GOT3 (cell line): ENCODE measurements at regions not wholly inside any gene's neighbourhood (a gene's known extent, or its start where the extent isn't known, plus 50 kb on each side); places are given as distances from the start of the nearest gene placed in this dataset.
"Not testable (repeated sequence)": the region's sequence is repeated elsewhere in the genome, so short reads cannot be mapped to it uniquely, and the experiment has no call there.

Source experiments
- DNase-seq: peaks from one replicate; lab custom pipeline; 2025; ENCODE audit warnings: mixed read lengths; lab: John Stamatoyannopoulos, UW

GRCh38 chr5:85849411-85849810 lies 768.3 kb upstream of the COX7C start:
- no peak for DNase-seq

- no peak for DNase-seq
These were observed 752.4 kb upstream of the COX7C start for GRCh38 chr5:85865296-85865695.

- no peak for DNase-seq
These were observed 749.7 kb upstream of the COX7C start for GRCh38 chr5:85868070-85868469.

GRCh38 chr5:85893996-85894395 lies 723.7 kb upstream of the COX7C start:
- DNase-seq: no peak

GRCh38 chr5:85896514-85896913 lies 721.2 kb upstream of the COX7C start:
- no peak for DNase-seq

- DNase-seq: no peak
These were observed 711.3 kb upstream of the COX7C start for GRCh38 chr5:85906460-85906859.

GRCh38 chr5:85910335-85910734 lies 707.4 kb upstream of the COX7C start:
- DNase-seq: no peak

GRCh38 chr5:85920984-85921383 lies 696.8 kb upstream of the COX7C start:
- no peak for DNase-seq

GRCh38 chr5:85921590-85921989 lies 696.2 kb upstream of the COX7C start:
- no peak for DNase-seq

- DNase-seq: no peak
These were observed 690.1 kb upstream of the COX7C start for GRCh38 chr5:85927632-85928031.

- no peak for DNase-seq
These were observed 688.0 kb upstream of the COX7C start for GRCh38 chr5:85929713-85930112.

GRCh38 chr5:85931220-85931619 lies 686.5 kb upstream of the COX7C start:
- no peak for DNase-seq

GRCh38 chr5:85938201-85938600 lies 679.5 kb upstream of the COX7C start:
- no peak for DNase-seq

GRCh38 chr5:85951707-85952210 lies 666.0 kb upstream of the COX7C start:
- no peak for DNase-seq

- DNase-seq: no peak
These were observed 665.1 kb upstream of the COX7C start for GRCh38 chr5:85952680-85953079.

GRCh38 chr5:85967681-85968080 lies 650.1 kb upstream of the COX7C start:
- no peak for DNase-seq

GRCh38 chr5:85972539-85972938 lies 645.2 kb upstream of the COX7C start:
- no peak for DNase-seq

GRCh38 chr5:85985167-85985566 lies 632.6 kb upstream of the COX7C start:
- no peak for DNase-seq

- DNase-seq: no peak
These were observed 626.7 kb upstream of the COX7C start for GRCh38 chr5:85990998-85991397.

- not testable (repeated sequence) for DNase-seq
These were observed 623.1 kb upstream of the COX7C start for GRCh38 chr5:85994653-85995052.

- no peak for DNase-seq
These were observed 619.1 kb upstream of the COX7C start for GRCh38 chr5:85998656-85999055.

GRCh38 chr5:86008293-86008692 lies 609.4 kb upstream of the COX7C start:
- no peak for DNase-seq

- no peak for DNase-seq
These were observed 609.0 kb upstream of the COX7C start for GRCh38 chr5:86008704-86009103.

- no peak for DNase-seq
These were observed 605.8 kb upstream of the COX7C start for GRCh38 chr5:86011937-86012336.

- no peak for DNase-seq
These were observed 588.4 kb upstream of the COX7C start for GRCh38 chr5:86029308-86029707.
